Caco-2 (cell line): ENCODE measurements at regions not wholly inside any gene's neighbourhood (a gene's known extent, or its start where the extent isn't known, plus 50 kb on each side); places are given as distances from the start of the nearest gene placed in this dataset.

ENCODE experiments used
- BruUV-seq: library from RNA; stranded (reverse); fragments of 400-500 nt; replicated peaks from 2 replicates; lab custom pipeline; 2021; lab: Mats Ljungman, UMichigan
- CTCF ChIA-PET: fragments of 300-600 bp; sonication (Branson Sonifier 250); formaldehyde crosslinking; loops from one replicate; lab custom pipeline; 2022; ENCODE audit warnings: antibody characterized with exemption; lab: Charles Lee
- POLR2A ChIA-PET: fragments of 300-600 bp; sonication (Branson Sonifier 250); formaldehyde crosslinking; loops from one replicate; lab custom pipeline; 2022; ENCODE audit warnings: antibody characterized with exemption; lab: Charles Lee
- DNase-seq, 2 experiments: peaks; one replicate each; pipeline versions ENCODE4 v3.0.0 to v3.0.0-alpha.2; 2020 to 2022
- H3K27me3 ChIP-seq: replicated peaks from 2 replicates; pipeline ENCODE4 v1.6.0; 2011; ENCODE audit warnings: low read length; ENCODE audit not compliant: control insufficient read depth, insufficient read depth
- H3K36me3 ChIP-seq: 2 replicates; pipeline ENCODE4 v1.5.1; 2011; ENCODE audit warnings: low read length; ENCODE audit not compliant: control insufficient read depth, insufficient read depth
- H3K4me1 ChIP-seq: fragments of 250-450 bp; sonication (Bioruptor Pico); 2 replicates; pipeline ENCODE4 v1.5.1; 2020; ENCODE audit warnings: mild to moderate bottlenecking
- H3K4me3 ChIP-seq: 2 replicates; pipeline ENCODE4 v1.5.1; 2011; ENCODE audit warnings: low read depth, mild to moderate bottlenecking, control low read depth, low read length
- H3K9me3 ChIP-seq: fragments of 250-450 bp; sonication (Bioruptor Pico); 2 replicates; pipeline ENCODE4 v1.5.1; 2020; ENCODE audit warnings: mild to moderate bottlenecking, moderate library complexity
- H3K27ac Mint-ChIP-seq: one replicate; pipeline ENCODE4 v1.8.0; 2022; ENCODE audit warnings: mixed read lengths; ENCODE audit not compliant: unreplicated experiment
- H3K27me3 Mint-ChIP-seq: one replicate; pipeline ENCODE4 v1.8.0; 2022; ENCODE audit warnings: mixed read lengths; ENCODE audit not compliant: insufficient read depth, unreplicated experiment
- H3K36me3 Mint-ChIP-seq: one replicate; pipeline ENCODE4 v1.8.0; 2022; ENCODE audit warnings: mild to moderate bottlenecking, mixed read lengths; ENCODE audit not compliant: insufficient read depth, unreplicated experiment
- H3K4me1 Mint-ChIP-seq: one replicate; pipeline ENCODE4 v1.8.0; 2022; ENCODE audit warnings: low read depth, mixed read lengths; ENCODE audit not compliant: unreplicated experiment
- H3K4me3 Mint-ChIP-seq: one replicate; pipeline ENCODE4 v1.8.0; 2022; ENCODE audit warnings: mild to moderate bottlenecking, moderate library complexity, mixed read lengths; ENCODE audit not compliant: unreplicated experiment
- H3K9me3 Mint-ChIP-seq: one replicate; pipeline ENCODE4 v1.8.0; 2022; ENCODE audit warnings: mixed read lengths; ENCODE audit not compliant: unreplicated experiment
- CTCF ChIP-seq, 2 experiments: fragments of 200-600 bp in 1 of 2; IDR thresholded peaks; 1 replicate in 1 of 2; 2 replicates in 1 of 2; pipeline versions ENCODE4 v1.5.1 to v1.8.0; 2011 to 2022; ENCODE audit warnings: antibody characterized with exemption in 1 of 2, control low read depth in 1 of 2, inconsistent platforms in 1 of 2, low read depth in 1 of 2, low read length in 1 of 2, mild to moderate bottlenecking in 1 of 2, moderate library complexity in 1 of 2; ENCODE audit not compliant: insufficient read depth in 1 of 2, severe bottlenecking in 1 of 2, unreplicated experiment in 1 of 2
- intact Hi-C: fragments of 100-400 bp; cut with micrococcal nuclease; formaldehyde crosslinking; loops from one replicate; pipeline ENCODE4 v1.10.0; 2022; ENCODE audit not compliant: unreplicated experiment

GRCh38 chr2:204447722-204448121, 97.6 kb upstream of the PARD3B start:
- ChIA-PET CTCF (no interaction called here), POLR2A (no interaction called here)
- Histone ChIP-seq H3K9me3 (peaks cover 15% of the 10 kb centered on the region; the same call in 1 of the 2 replicates), H3K4me1 (peaks cover 10% of the 10 kb centered on the region), H3K27me3 (no peaks in the 10 kb centered on the region), H3K36me3 (no peaks in the 10 kb centered on the region), H3K4me3 (no peak overlapping the region)
- DNase-seq = no peak
- Mint-ChIP-seq H3K4me1 (peaks cover 9% of the 10 kb centered on the region), H3K9me3 (peaks cover 27% of the 10 kb centered on the region), H3K36me3 (no peaks in the 10 kb centered on the region), H3K27ac (no peak overlapping the region), H3K27me3 (no peaks in the 10 kb centered on the region), H3K4me3 (no peak overlapping the region)
- no peak for TF ChIP-seq CTCF (IDR thresholded peaks at IDR 0.05; ENCODE audit: insufficient read depth in 1 of 2, low read depth in 1 of 2, low read length in 1 of 2, severe bottlenecking in 1 of 2, unreplicated experiment in 1 of 2)
- intact Hi-C loops = no loop called here
- BruUV-seq = no TSS peak

- peaks cover 23% of the 10 kb centered on the region for H3K4me1 ChIP-seq
- POLR2A ChIA-PET = no interaction called here
- intact Hi-C loops = no loop called here
- BruUV-seq = no TSS peak
- H3K27ac Mint-ChIP-seq = no peak overlapping the region
- TF ChIP-seq CTCF (IDR thresholded peaks at IDR 0.05; ENCODE audit: insufficient read depth in 1 of 2, low read depth in 1 of 2, low read length in 1 of 2, severe bottlenecking in 1 of 2, unreplicated experiment in 1 of 2) = no peak
- no peak overlapping the region for H3K4me3 Mint-ChIP-seq
- no peak for DNase-seq
- no peaks in the 10 kb centered on the region for H3K36me3 Mint-ChIP-seq
- H3K36me3 ChIP-seq = no peaks in the 10 kb centered on the region
- peaks cover 27% of the 10 kb centered on the region for H3K4me1 Mint-ChIP-seq
- H3K4me3 ChIP-seq = no peak overlapping the region
- no peaks in the 10 kb centered on the region for H3K27me3 ChIP-seq
- H3K9me3 Mint-ChIP-seq = peaks cover 18% of the 10 kb centered on the region
- H3K27me3 Mint-ChIP-seq = no peaks in the 10 kb centered on the region
- CTCF ChIA-PET = no interaction called here
- H3K9me3 ChIP-seq = peaks cover 11% of the 10 kb centered on the region; the same call in 1 of the 2 replicates
Measured at GRCh38 chr2:204449977-204450376, 95.3 kb upstream of the PARD3B start.

- BruUV-seq = no TSS peak
- ChIA-PET POLR2A (no interaction called here), CTCF (no interaction called here)
- H3K4me3 Mint-ChIP-seq = no peak overlapping the region
- Histone ChIP-seq H3K27me3 (no peaks in the 10 kb centered on the region), H3K4me1 (peaks cover 23% of the 10 kb centered on the region), H3K36me3 (no peaks in the 10 kb centered on the region), H3K9me3 (peaks cover 3% of the 10 kb centered on the region; the same call in 1 of the 2 replicates), H3K4me3 (no peak overlapping the region)
- peak overlapping the region; percentile 52 for H3K27ac Mint-ChIP-seq
- H3K4me1 Mint-ChIP-seq = peaks cover 28% of the 10 kb centered on the region
- no peaks in the 10 kb centered on the region for H3K36me3 Mint-ChIP-seq
- no peak for DNase-seq
- H3K9me3 Mint-ChIP-seq = peaks cover 10% of the 10 kb centered on the region
- H3K27me3 Mint-ChIP-seq = no peaks in the 10 kb centered on the region
- intact Hi-C loops = no loop called here
- TF ChIP-seq CTCF (IDR thresholded peaks at IDR 0.05; ENCODE audit: insufficient read depth in 1 of 2, low read depth in 1 of 2, low read length in 1 of 2, severe bottlenecking in 1 of 2, unreplicated experiment in 1 of 2) = no peak
Measured at GRCh38 chr2:204451766-204452165, 93.5 kb upstream of the PARD3B start.
